ENCODE measurements at regions not wholly inside any gene's neighbourhood (a gene's known extent, or its start where the extent isn't known, plus 50 kb on each side); places are given as distances from the start of the nearest gene placed in this dataset.

DNA sequence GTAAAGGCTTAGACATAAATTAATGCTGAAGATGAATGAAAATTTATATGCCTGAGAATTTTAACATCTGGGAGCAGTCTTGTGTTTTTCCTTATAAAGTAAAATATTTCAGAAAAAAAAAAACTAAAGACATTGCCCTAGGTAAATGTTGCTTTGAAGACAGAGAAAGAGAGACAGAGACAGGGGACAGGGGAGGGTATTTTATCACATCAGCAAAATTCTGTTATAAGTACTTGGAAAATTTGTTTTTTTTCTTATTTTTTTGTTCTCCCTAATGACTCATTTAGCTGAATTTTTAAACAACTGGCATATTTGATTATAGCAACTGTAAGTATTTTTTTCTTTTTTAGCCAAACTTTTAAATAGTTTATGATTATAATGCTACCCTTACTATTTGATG lies 1540.6 kb upstream of the GBE1 start:
- in situ Hi-C loops (cut with HindIII; ENCODE audit: low pct_ligation_motif_present, low sequenced_read_pairs), result no loop called here
- DNase-seq, result no peak
- no peak overlapping the region for H3K27ac ChIP-seq
- no peaks in the 10 kb centered on the region for H3K36me3 ChIP-seq (replicated peaks)
- H3K4me3 ChIP-seq (ENCODE audit: low read depth, low read length), result no peak overlapping the region
- TF ChIP-seq, protein P1, sequence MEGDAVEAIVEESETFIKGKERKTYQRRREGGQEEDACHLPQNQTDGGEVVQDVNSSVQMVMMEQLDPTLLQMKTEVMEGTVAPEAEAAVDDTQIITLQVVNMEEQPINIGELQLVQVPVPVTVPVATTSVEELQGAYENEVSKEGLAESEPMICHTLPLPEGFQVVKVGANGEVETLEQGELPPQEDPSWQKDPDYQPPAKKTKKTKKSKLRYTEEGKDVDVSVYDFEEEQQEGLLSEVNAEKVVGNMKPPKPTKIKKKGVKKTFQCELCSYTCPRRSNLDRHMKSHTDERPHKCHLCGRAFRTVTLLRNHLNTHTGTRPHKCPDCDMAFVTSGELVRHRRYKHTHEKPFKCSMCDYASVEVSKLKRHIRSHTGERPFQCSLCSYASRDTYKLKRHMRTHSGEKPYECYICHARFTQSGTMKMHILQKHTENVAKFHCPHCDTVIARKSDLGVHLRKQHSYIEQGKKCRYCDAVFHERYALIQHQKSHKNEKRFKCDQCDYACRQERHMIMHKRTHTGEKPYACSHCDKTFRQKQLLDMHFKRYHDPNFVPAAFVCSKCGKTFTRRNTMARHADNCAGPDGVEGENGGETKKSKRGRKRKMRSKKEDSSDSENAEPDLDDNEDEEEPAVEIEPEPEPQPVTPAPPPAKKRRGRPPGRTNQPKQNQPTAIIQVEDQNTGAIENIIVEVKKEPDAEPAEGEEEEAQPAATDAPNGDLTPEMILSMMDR (IDR thresholded peaks at IDR 0.05; ENCODE audit: low read depth, low read length, missing control alignments), result no peak
- H3K27me3 ChIP-seq (replicated peaks), result no peaks in the 10 kb centered on the region

DNA sequence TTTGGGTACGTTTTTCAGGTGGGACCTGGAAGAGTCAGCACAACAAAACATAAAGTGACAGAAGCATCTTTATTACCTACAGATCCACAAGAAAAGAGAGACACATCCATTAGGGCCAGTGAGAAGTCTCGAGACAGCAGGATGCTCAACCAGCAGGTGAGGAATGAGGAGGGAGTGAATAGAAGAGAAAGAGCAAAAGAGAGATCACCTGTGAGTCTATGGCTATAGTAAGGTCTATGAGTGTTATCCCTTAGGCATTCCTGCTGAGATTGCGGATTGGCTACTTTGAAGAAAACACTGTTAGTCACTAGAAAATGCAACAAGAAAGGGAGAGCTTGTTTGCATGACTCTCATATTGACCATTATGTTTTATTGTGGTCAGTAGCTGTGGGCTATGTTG lies 1556.2 kb upstream of the GBE1 start:
- TF ChIP-seq, protein P1 (IDR thresholded peaks at IDR 0.05; ENCODE audit: low read depth, low read length, missing control alignments), result no peak
- DNase-seq, result no peak
- in situ Hi-C loops (cut with HindIII; ENCODE audit: low pct_ligation_motif_present, low sequenced_read_pairs), result no loop called here
- Histone ChIP-seq H3K27ac (no peak overlapping the region), H3K27me3 (replicated peaks) (no peaks in the 10 kb centered on the region), H3K36me3 (replicated peaks) (no peaks in the 10 kb centered on the region), H3K4me3 (ENCODE audit: low read depth, low read length) (no peak overlapping the region)

DNA sequence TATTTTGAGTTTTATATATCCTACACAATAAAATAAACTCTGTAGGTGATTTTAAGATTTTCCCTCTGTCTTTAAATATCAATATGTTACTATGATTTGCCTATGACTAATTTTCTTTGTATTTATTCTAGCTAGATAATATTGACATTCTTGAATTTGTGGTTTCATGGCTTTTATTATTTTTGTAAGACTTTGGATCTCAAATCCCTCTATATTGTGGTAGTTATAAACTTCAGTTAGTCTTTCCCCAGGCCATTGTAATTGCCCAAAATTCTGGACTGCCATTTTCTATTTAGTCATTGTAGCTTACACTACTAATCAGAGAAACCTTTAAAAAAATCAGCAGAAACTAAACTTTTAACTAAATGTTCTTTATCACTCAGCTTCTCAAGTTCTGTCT lies 1559.3 kb upstream of the GBE1 start:
- no peaks in the 10 kb centered on the region for H3K27me3 ChIP-seq (replicated peaks)
- in situ Hi-C loops (cut with HindIII; ENCODE audit: low pct_ligation_motif_present, low sequenced_read_pairs), result no loop called here
- no peaks in the 10 kb centered on the region for H3K36me3 ChIP-seq (replicated peaks)
- no peak overlapping the region for H3K4me3 ChIP-seq (ENCODE audit: low read depth, low read length)
- DNase-seq, result no peak
- TF ChIP-seq, protein P1 (IDR thresholded peaks at IDR 0.05; ENCODE audit: low read depth, low read length, missing control alignments), result no peak
- H3K27ac ChIP-seq, result no peak overlapping the region

DNA sequence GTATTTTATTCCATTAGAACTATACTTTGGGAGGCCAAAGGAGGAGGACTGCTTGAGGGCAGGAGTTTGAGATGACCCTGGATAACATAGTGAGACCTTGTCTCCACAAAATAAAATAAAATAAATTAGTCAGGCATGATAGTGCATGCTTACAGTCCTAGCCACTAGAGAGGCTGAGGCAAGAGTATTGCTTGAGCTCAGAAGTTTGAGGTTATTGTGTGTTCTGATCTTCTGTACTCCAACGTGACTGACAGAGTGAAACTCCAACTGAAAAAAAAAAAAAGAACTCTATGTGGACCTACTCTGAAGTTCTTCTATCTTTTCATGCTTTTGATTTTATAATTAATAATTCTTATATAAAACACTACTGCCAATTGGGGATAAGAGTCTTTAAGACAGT lies 1560.0 kb upstream of the GBE1 start:
- no peaks in the 10 kb centered on the region for H3K27me3 ChIP-seq (replicated peaks)

DNA sequence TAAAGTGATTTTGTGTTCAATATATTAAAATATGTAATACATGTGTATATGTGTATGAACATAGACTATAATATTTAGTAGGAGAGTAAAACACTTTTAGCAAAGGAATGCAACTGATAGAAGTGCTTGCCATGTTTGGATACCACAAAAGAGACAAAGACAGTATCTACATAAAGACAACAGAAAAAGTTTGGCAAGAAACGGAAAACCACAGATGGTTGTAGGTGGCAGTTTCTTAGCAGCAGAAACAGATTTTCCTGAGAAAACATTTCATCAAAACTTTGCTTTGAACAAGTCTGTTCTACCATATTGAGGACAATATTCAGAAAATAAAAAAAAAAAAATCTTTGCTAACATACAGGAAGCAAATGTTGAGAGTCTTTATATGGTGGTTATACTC lies 1560.4 kb upstream of the GBE1 start:
- in situ Hi-C loops (cut with HindIII; ENCODE audit: low pct_ligation_motif_present, low sequenced_read_pairs), result no loop called here
- Histone ChIP-seq H3K36me3 (replicated peaks) (no peaks in the 10 kb centered on the region), H3K4me3 (ENCODE audit: low read depth, low read length) (no peak overlapping the region), H3K27ac (no peak overlapping the region), H3K27me3 (replicated peaks) (no peaks in the 10 kb centered on the region)
- TF ChIP-seq, protein P1 (IDR thresholded peaks at IDR 0.05; ENCODE audit: low read depth, low read length, missing control alignments), result no peak
- DNase-seq, result no peak

More for the DNA sequence above, 1560.0 kb upstream of the GBE1 start:
- no peak overlapping the region for H3K27ac ChIP-seq
- H3K36me3 ChIP-seq (replicated peaks), result no peaks in the 10 kb centered on the region
- in situ Hi-C loops (cut with HindIII; ENCODE audit: low pct_ligation_motif_present, low sequenced_read_pairs), result no loop called here
- TF ChIP-seq, protein P1 (IDR thresholded peaks at IDR 0.05; ENCODE audit: low read depth, low read length, missing control alignments), result no peak
- no peak overlapping the region for H3K4me3 ChIP-seq (ENCODE audit: low read depth, low read length)
- DNase-seq, result no peak

DNA sequence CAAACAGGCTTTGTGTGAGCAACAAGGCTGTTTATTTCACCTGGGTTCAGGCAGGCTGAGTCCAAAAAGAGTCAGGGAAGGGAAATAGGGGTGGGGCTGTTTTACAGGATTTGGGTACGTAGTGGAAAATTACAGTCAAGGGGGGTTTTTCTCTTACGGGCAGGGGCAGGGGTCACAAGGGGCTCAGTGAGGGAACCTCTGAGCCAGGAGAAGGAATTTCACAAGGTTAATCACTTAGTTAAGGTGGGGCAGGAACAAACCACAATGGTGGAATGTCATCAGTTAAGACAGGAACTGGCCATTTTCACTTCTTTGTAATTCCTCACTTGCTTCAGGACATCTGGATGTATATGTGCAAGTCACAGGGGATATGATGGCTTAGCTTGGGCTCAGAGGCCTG lies 1592.8 kb upstream of the GBE1 start:
- no peaks in the 10 kb centered on the region for H3K36me3 ChIP-seq (replicated peaks)
- no peak overlapping the region for H3K4me3 ChIP-seq (ENCODE audit: low read depth, low read length)
- TF ChIP-seq, protein P1 (IDR thresholded peaks at IDR 0.05; ENCODE audit: low read depth, low read length, missing control alignments), result no peak
- no peak overlapping the region for H3K27ac ChIP-seq
- DNase-seq, result no peak
- in situ Hi-C loops (cut with HindIII; ENCODE audit: low pct_ligation_motif_present, low sequenced_read_pairs), result no loop called here
- H3K27me3 ChIP-seq (replicated peaks), result no peaks in the 10 kb centered on the region

Data from brain microvascular endothelial cell (primary cell).